Glomerular visceral epithelial cell (primary cell): ENCODE measurements at regions not wholly inside any gene's neighbourhood (a gene's known extent, or its start where the extent isn't known, plus 50 kb on each side); places are given as distances from the start of the nearest gene placed in this dataset.

Source experiments
- DNase-seq: peaks from one replicate; pipeline ENCODE4 v3.0.0-alpha.2; 2016; ENCODE audit errors: extremely low spot score

DNA sequence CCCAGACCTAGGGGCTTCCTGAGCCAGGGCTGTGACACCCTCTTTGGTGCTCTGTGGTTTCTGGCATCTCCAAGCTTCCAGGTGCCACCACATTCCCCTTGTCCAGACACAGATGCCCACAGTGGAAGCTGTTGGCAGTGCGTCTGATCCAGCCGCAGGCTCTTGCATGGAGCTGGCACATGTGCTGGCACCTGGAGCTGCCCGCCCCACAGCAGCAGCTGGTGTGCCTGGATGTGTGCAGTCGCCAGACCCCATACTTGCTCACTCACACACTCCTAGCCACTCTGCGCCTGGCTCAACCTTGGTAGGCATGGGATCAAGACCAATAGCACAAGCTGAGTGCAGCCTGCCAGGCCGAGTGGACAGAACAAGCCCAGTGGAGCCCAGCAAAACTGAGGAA is 106.5 kb downstream of the LYZL1 start:
- no peak for DNase-seq

DNA sequence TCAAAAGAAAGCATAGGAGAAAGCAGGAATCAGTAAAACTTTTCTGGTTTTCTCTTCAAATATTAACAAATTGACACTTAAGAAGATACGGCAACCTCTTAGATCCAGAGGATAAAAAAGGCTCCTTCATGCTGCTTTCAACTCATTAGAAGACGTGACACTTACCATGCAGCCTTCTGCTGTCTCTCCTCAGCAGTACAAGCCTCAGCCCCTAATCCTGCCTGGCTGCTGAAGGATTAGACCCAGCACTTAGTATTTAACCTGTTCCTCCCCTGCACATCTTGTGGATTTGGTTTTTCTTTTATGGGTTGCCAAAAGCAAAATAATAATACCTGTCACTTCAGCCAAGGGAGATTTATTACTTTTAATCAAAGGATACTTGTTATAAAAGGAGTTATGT is 108.4 kb downstream of the LYZL1 start:
- no peak for DNase-seq

DNA sequence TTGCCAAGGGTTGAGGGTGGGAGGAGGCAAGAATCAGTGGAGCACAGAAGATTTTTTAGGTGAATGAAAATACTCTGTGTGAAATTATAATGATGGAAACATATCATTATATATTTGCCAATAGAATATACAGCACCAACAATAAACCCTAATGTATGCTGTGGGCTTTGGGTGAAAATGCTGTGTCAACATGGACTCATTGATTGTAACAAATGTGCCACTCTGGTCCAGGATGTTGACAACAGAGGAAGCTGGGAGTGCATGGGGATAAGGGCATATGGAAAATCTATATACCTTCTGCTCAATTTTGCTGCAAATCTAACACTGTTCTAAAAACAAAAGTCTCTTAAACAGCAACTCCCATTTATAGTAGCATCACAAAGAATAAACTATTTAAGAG is 114.3 kb downstream of the LYZL1 start:
- no peak for DNase-seq

DNA sequence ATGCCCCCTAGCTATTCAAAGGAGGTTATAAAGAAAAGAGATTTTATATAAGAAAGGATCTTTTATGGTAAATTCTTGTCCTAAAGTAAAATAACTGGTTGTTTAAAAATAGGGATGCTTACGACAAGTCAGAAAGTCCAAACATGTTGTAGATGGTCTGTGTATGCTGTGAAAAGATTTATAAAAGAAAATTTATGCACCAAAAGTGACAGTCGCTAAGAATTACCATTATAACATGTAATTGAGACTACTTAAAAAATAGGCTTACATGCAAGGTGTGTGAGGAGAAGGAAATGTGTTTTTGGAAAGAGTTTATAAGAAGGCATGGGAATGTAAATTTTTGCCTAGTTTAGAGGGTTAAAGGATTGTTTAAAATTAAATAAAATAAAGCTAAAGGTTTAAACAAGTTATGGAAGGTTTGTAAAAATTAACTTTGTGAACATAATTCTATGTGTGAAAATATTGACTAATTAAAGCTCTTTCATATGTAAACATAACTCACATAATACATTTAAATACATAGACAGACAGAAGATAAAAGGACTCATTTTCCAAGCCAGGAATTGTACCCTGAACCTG is 118.5 kb downstream of the LYZL1 start:
- no peak for DNase-seq
